Muscle layer of duodenum (tissue), 2 donors: ENCODE measurements at regions not wholly inside any gene's neighbourhood (a gene's known extent, or its start where the extent isn't known, plus 50 kb on each side); places are given as distances from the start of the nearest gene placed in this dataset.

Experiments
- H3K27ac ChIP-seq: one replicate; pipeline ENCODE4 v1.7.0; 2013; ENCODE audit warnings: mild to moderate bottlenecking, low read length
- H3K27me3 ChIP-seq: one replicate; pipeline ENCODE4 v1.7.0; 2013; ENCODE audit warnings: low read depth, mild to moderate bottlenecking, control low read depth, low read length
- H3K36me3 ChIP-seq, 2 donors: one replicate each; pipeline ENCODE4 v1.7.0; 2013; ENCODE audit warnings: low read length in 2 of 2, control low read depth in 1 of 2, mild to moderate bottlenecking in 1 of 2; ENCODE audit not compliant: insufficient read depth in 2 of 2, control insufficient read depth in 1 of 2
- H3K4me1 ChIP-seq, 2 donors: one replicate each; pipeline ENCODE4 v1.7.0; 2013; ENCODE audit warnings: low read length in 2 of 2, mild to moderate bottlenecking in 2 of 2, control low read depth in 1 of 2, moderate library complexity in 1 of 2; ENCODE audit not compliant: insufficient read depth in 2 of 2, control insufficient read depth in 1 of 2
- H3K4me3 ChIP-seq, 2 donors: one replicate each; pipeline ENCODE4 v1.7.0; 2013; ENCODE audit warnings: low read length in 2 of 2, low read depth in 1 of 2, mild to moderate bottlenecking in 1 of 2
- H3K9me3 ChIP-seq, 2 donors: one replicate each; pipeline ENCODE4 v1.7.0; 2013; ENCODE audit warnings: low read length in 2 of 2, control low read depth in 1 of 2, mild to moderate bottlenecking in 1 of 2; ENCODE audit not compliant: control insufficient read depth in 1 of 2
- donor health status: healthy.

GRCh38 chr4:126230269-126230668 lies 915.5 kb downstream of the FAT4 start:
- Histone ChIP-seq H3K4me3 (no peak overlapping the region), H3K36me3 (no peaks in the 10 kb centered on the region), H3K27ac (no peak overlapping the region), H3K4me1 (no peaks in the 10 kb centered on the region), H3K9me3 (peaks cover 3 to 8% of the 10 kb centered on the region in 2 donors), H3K27me3 (no peaks in the 10 kb centered on the region)

GRCh38 chr4:126233483-126233882 lies 918.7 kb downstream of the FAT4 start:
- no peak overlapping the region for H3K27ac ChIP-seq
- peaks cover 3 to 12% of the 10 kb centered on the region in 2 donors for H3K9me3 ChIP-seq
- H3K36me3 ChIP-seq, result no peaks in the 10 kb centered on the region
- no peaks in the 10 kb centered on the region for H3K4me1 ChIP-seq
- no peak overlapping the region for H3K4me3 ChIP-seq
- no peaks in the 10 kb centered on the region for H3K27me3 ChIP-seq

GRCh38 chr4:126238013-126238412 lies 923.3 kb downstream of the FAT4 start:
- H3K36me3 ChIP-seq, result no peaks in the 10 kb centered on the region
- H3K9me3 ChIP-seq, result peaks cover 3 to 12% of the 10 kb centered on the region in 2 donors
- no peak overlapping the region for H3K27ac ChIP-seq
- H3K4me1 ChIP-seq, result peaks cover 0 to 4% of the 10 kb centered on the region in 2 donors
- H3K27me3 ChIP-seq, result no peaks in the 10 kb centered on the region
- H3K4me3 ChIP-seq, result no peak overlapping the region

DNA sequence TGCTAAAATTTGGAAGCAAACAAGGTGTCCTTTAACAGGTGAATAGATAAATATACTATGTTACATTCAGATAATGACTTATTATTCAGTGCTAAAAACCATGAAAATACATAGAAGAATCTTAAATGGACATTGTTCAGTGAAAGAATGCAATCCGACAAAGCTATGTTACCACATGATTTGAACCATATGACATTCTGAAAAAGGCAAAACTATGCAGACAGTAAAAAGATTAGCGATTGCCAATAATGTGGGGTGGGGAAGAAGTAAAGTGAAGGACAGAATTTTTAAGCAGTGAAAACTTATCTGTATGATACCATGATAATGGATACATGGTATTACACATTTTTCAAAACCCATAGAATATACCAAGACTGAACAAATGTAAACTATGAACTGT lies 926.9 kb downstream of the FAT4 start:
- H3K36me3 ChIP-seq, result no peaks in the 10 kb centered on the region
- H3K27ac ChIP-seq, result no peak overlapping the region
- no peaks in the 10 kb centered on the region for H3K9me3 ChIP-seq
- H3K27me3 ChIP-seq, result no peaks in the 10 kb centered on the region
- no peak overlapping the region for H3K4me3 ChIP-seq
- peaks cover 0 to 4% of the 10 kb centered on the region in 2 donors for H3K4me1 ChIP-seq

- Histone ChIP-seq H3K4me3 (no peak overlapping the region), H3K36me3 (no peaks in the 10 kb centered on the region), H3K27ac (no peak overlapping the region), H3K9me3 (no peaks in the 10 kb centered on the region), H3K4me1 (peaks cover 0 to 4% of the 10 kb centered on the region in 2 donors), H3K27me3 (no peaks in the 10 kb centered on the region)
Observed at GRCh38 chr4:126242679-126243390, 928.1 kb downstream of the FAT4 start.

- H3K4me3 ChIP-seq, result no peak overlapping the region
- H3K4me1 ChIP-seq, result peaks cover 0 to 4% of the 10 kb centered on the region in 2 donors
Observed at GRCh38 chr4:126247409-126247808, 932.7 kb downstream of the FAT4 start.

GRCh38 chr4:126250006-126250405 lies 935.3 kb downstream of the FAT4 start:
- Histone ChIP-seq H3K9me3 (no peaks in the 10 kb centered on the region), H3K27ac (no peak overlapping the region), H3K4me3 (no peak overlapping the region), H3K27me3 (no peaks in the 10 kb centered on the region), H3K4me1 (no peaks in the 10 kb centered on the region), H3K36me3 (no peaks in the 10 kb centered on the region)

More at GRCh38 chr4:126247409-126247808, 932.7 kb downstream of the FAT4 start:
- Histone ChIP-seq H3K36me3 (no peaks in the 10 kb centered on the region), H3K27me3 (no peaks in the 10 kb centered on the region), H3K9me3 (no peaks in the 10 kb centered on the region), H3K27ac (no peak overlapping the region)

DNA sequence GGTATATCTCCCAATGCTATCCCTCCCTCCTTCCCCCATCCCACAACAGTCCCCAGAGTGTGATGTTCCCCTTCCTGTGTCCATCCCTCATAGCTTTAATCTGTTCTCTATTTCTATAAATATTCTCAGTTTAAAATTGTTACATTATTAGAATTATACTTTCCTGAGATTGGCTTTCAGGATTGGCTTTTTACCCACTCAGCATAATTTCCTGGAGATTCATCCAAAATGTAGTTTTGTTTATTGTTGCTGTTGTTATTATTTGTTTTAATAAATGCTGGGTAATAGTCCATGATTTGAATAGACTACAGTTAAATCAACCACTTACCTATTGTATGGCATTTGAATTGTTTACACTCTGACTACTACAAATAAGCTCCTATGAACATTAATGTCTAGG lies 936.4 kb downstream of the FAT4 start:
- no peaks in the 10 kb centered on the region for H3K36me3 ChIP-seq
- no peak overlapping the region for H3K27ac ChIP-seq
- no peaks in the 10 kb centered on the region for H3K4me1 ChIP-seq
- no peaks in the 10 kb centered on the region for H3K9me3 ChIP-seq
- H3K27me3 ChIP-seq, result no peaks in the 10 kb centered on the region
- H3K4me3 ChIP-seq, result no peak overlapping the region

DNA sequence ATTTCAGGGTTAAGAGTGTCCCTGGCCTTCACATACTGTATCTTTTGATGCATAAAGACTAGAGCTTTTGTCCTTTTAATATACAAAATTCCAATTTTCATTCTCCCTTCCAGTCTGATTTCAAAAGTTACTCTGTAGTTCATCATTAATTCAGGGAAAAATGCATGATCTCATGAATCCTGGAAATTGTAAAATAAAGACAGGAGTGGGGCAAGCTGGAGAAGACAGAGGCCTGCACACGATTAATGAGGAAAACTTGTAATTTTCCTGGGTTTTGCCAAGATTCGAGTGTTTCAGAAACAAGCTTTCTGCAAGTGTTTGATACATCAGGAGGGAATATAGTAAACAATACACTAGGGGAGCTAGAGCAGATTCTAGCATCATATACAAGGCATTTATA lies 947.9 kb downstream of the FAT4 start:
- Histone ChIP-seq H3K4me1 (no peaks in the 10 kb centered on the region), H3K36me3 (no peaks in the 10 kb centered on the region), H3K9me3 (no peaks in the 10 kb centered on the region), H3K4me3 (no peak overlapping the region), H3K27me3 (no peaks in the 10 kb centered on the region), H3K27ac (no peak overlapping the region)

DNA sequence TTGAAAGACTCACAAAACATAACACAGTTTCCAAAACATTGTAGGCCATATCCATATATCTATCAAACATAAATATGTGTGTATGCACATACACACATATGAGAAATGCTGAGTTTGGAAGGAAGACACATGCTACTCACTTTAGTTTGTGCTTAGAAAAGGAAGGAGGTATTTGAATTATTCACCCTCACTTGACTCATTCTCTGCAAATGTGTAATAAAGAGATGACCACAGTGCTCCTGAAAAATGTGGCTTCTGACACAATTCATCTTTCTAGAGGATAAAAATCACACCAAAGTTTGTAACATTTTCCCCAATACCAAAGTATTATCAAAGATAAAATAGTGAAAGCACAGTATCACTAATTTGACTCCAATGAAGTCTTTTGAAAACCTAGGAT lies 950.1 kb downstream of the FAT4 start:
- H3K9me3 ChIP-seq, result no peaks in the 10 kb centered on the region
- H3K27me3 ChIP-seq, result no peaks in the 10 kb centered on the region
- no peaks in the 10 kb centered on the region for H3K4me1 ChIP-seq
- H3K27ac ChIP-seq, result no peak overlapping the region
- H3K4me3 ChIP-seq, result no peak overlapping the region
- no peaks in the 10 kb centered on the region for H3K36me3 ChIP-seq

GRCh38 chr4:126265888-126266287 lies 951.1 kb downstream of the FAT4 start:
- no peaks in the 10 kb centered on the region for H3K9me3 ChIP-seq
- H3K36me3 ChIP-seq, result no peaks in the 10 kb centered on the region
- H3K4me3 ChIP-seq, result no peak overlapping the region
- no peaks in the 10 kb centered on the region for H3K27me3 ChIP-seq
- no peak overlapping the region for H3K27ac ChIP-seq
- no peaks in the 10 kb centered on the region for H3K4me1 ChIP-seq

- no peaks in the 10 kb centered on the region for H3K27me3 ChIP-seq
Observed at GRCh38 chr4:126267689-126268088, 952.9 kb downstream of the FAT4 start.

More at GRCh38 chr4:126267689-126268088, 952.9 kb downstream of the FAT4 start:
- no peaks in the 10 kb centered on the region for H3K4me1 ChIP-seq
- no peaks in the 10 kb centered on the region for H3K36me3 ChIP-seq
- no peak overlapping the region for H3K4me3 ChIP-seq
- no peaks in the 10 kb centered on the region for H3K9me3 ChIP-seq
- no peak overlapping the region for H3K27ac ChIP-seq
